ENCODE measurements at regions not wholly inside any gene's neighbourhood (a gene's known extent, or its start where the extent isn't known, plus 50 kb on each side); places are given as distances from the start of the nearest gene placed in this dataset.

GRCh38 chr4:12286351-12286750 lies 857.7 kb upstream of the HS3ST1 start:
- Histone ChIP-seq H3K27ac (ENCODE audit: low read length) (no peak overlapping the region), H3K79me2 (replicated peaks; ENCODE audit: insufficient read depth, low read length) (no peaks in the 10 kb centered on the region), H3K9me3 (ENCODE audit: low read length) (no peaks in the 10 kb centered on the region), H3K27me3 (ENCODE audit: insufficient read depth, low read depth, low read length) (no peaks in the 10 kb centered on the region), H3F3A (ENCODE audit: insufficient read depth, low read length, poor library complexity, severe bottlenecking) (no peaks in the 10 kb centered on the region), H3K4me3 (ENCODE audit: low read length) (no peak overlapping the region), H2AFZ (ENCODE audit: low read depth, low read length) (no peak overlapping the region), H3K4me2 (ENCODE audit: low read length) (no peak overlapping the region), H3K9ac (ENCODE audit: low read length) (no peak overlapping the region), H3K36me3 (ENCODE audit: insufficient read depth, low read length) (no peaks in the 10 kb centered on the region), H4K20me1 (ENCODE audit: insufficient read depth) (no peaks in the 10 kb centered on the region), H3K9me2 (ENCODE audit: insufficient read depth, low read length) (no peaks in the 10 kb centered on the region)
- no peak for TF ChIP-seq REST (IDR thresholded peaks at IDR 0.05; ENCODE audit: borderline replicate concordance)
- no peak for TF ChIP-seq MXI1 (conservative IDR thresholded peaks at IDR 0.05; ENCODE audit: poor library complexity, severe bottlenecking)
- TF ChIP-seq RAD21 (conservative IDR thresholded peaks at IDR 0.05) = no peak
- no peak for TF ChIP-seq EP300 (conservative IDR thresholded peaks at IDR 0.05; ENCODE audit: poor library complexity, severe bottlenecking)
- TF ChIP-seq EZH2 (IDR thresholded peaks at IDR 0.05; ENCODE audit: borderline replicate concordance, insufficient read depth, low read length, poor library complexity, severe bottlenecking) = no peak
- no peak for TF ChIP-seq POLR2AphosphoS5 (IDR thresholded peaks at IDR 0.05)
- no peak for TF ChIP-seq SMC3 (conservative IDR thresholded peaks at IDR 0.05; ENCODE audit: poor library complexity)
- TF ChIP-seq CTCF (IDR thresholded peaks at IDR 0.05; ENCODE audit: poor library complexity, severe bottlenecking) = no peak
- no peak for TF ChIP-seq TAF1 (IDR thresholded peaks at IDR 0.05; ENCODE audit: low read depth)

GRCh38 chr4:12270546-12270945 lies 841.9 kb upstream of the HS3ST1 start:
- no peak overlapping the region for H3K9ac ChIP-seq (ENCODE audit: low read length)

More at GRCh38 chr4:12270546-12270945, 841.9 kb upstream of the HS3ST1 start:
- TF ChIP-seq MXI1 (conservative IDR thresholded peaks at IDR 0.05; ENCODE audit: poor library complexity, severe bottlenecking) (no peak), EZH2 (IDR thresholded peaks at IDR 0.05; ENCODE audit: borderline replicate concordance, insufficient read depth, low read length, poor library complexity, severe bottlenecking) (no peak), POLR2AphosphoS5 (IDR thresholded peaks at IDR 0.05) (no peak), CTCF (IDR thresholded peaks at IDR 0.05; ENCODE audit: poor library complexity, severe bottlenecking) (no peak), SMC3 (conservative IDR thresholded peaks at IDR 0.05; ENCODE audit: poor library complexity) (no peak)
- Histone ChIP-seq H3K4me2 (ENCODE audit: low read length) (no peak overlapping the region), H4K20me1 (ENCODE audit: insufficient read depth) (no peaks in the 10 kb centered on the region), H3K9me3 (ENCODE audit: low read length) (no peaks in the 10 kb centered on the region), H2AFZ (ENCODE audit: low read depth, low read length) (no peak overlapping the region), H3K9me2 (ENCODE audit: insufficient read depth, low read length) (no peaks in the 10 kb centered on the region), H3K79me2 (replicated peaks; ENCODE audit: insufficient read depth, low read length) (no peaks in the 10 kb centered on the region), H3K27me3 (ENCODE audit: insufficient read depth, low read depth, low read length) (no peaks in the 10 kb centered on the region), H3F3A (ENCODE audit: insufficient read depth, low read length, poor library complexity, severe bottlenecking) (no peaks in the 10 kb centered on the region), H3K36me3 (ENCODE audit: insufficient read depth, low read length) (no peaks in the 10 kb centered on the region), H3K27ac (ENCODE audit: low read length) (no peak overlapping the region), H3K4me3 (ENCODE audit: low read length) (no peak overlapping the region)
